Activated CD8-positive, alpha-beta T cell treated with anti-CD3 and anti-CD28 coated beads, Interleukin-2, amount 10 ng/mL, durations not matched to agents 7 days and 5 days (primary cell): ENCODE measurements at regions not wholly inside any gene's neighbourhood (a gene's known extent, or its start where the extent isn't known, plus 50 kb on each side); places are given as distances from the start of the nearest gene placed in this dataset.

Source experiments
- ATAC-seq: fragments of 150-1000 bp; cut with Tn5 transposase; one replicate; pipeline ENCODE4 v1.10.0; 2021; ENCODE audit warnings: moderate library complexity
- CTCF ChIA-PET: fragments of 350-600 bp; sonication (Branson Sonifier 250); formaldehyde crosslinking; loops from one replicate; lab custom pipeline; 2021; ENCODE audit warnings: antibody characterized with exemption; lab: Charles Lee
- POLR2A ChIA-PET: fragments of 350-600 bp; sonication (Branson Sonifier 250); formaldehyde crosslinking; loops from one replicate; lab custom pipeline; 2021; ENCODE audit warnings: antibody characterized with exemption; lab: Charles Lee
- DNase-seq: peaks from one replicate; pipeline ENCODE4 v3.0.0-alpha.2; 2020
- H3K27ac Mint-ChIP-seq: one replicate; pipeline ENCODE4 v1.8.0; 2021; ENCODE audit warnings: mild to moderate bottlenecking, mixed read lengths
- H3K27me3 Mint-ChIP-seq: one replicate; pipeline ENCODE4 v1.8.0; 2021; ENCODE audit warnings: low read depth, mixed read lengths
- H3K36me3 Mint-ChIP-seq: one replicate; pipeline ENCODE4 v1.8.0; 2021; ENCODE audit warnings: low read depth, mixed read lengths
- H3K4me1 Mint-ChIP-seq: one replicate; pipeline ENCODE4 v1.8.0; 2021; ENCODE audit warnings: low read depth, mixed read lengths
- H3K4me3 Mint-ChIP-seq: one replicate; pipeline ENCODE4 v1.8.0; 2021; ENCODE audit warnings: mild to moderate bottlenecking, mixed read lengths
- H3K9me3 Mint-ChIP-seq: one replicate; pipeline ENCODE4 v1.8.0; 2022; ENCODE audit warnings: mixed read lengths; ENCODE audit not compliant: insufficient read depth

DNA sequence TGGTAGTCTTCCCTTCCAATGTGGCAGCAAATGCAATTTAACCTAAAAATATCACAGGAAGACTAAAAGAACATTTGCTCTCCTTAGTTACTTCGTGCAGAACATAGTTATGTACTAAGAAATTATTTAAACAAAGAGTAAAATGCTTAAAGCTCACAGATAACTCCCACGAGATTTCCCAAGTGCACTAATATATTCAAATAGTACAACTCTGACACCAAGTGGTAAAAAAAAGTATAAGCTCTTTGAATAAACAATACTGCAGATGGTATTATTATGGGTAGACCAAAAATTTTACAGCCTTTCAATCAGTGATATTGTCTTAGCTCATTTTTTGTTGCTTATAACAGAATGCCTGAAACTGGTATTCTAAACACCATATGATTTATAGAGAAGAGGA is 52.8 kb upstream of the FILIP1 start:
- no peak for DNase-seq
- no peak overlapping the region for H3K27ac Mint-ChIP-seq
- no peak overlapping the region for H3K4me3 Mint-ChIP-seq
- ChIA-PET CTCF (interaction anchor here (1.0 to 1.2 kb wide), 6 partner anchors 23 to 337 kb away, joined by 3 to 6 read pairs (median 4); partner anchors contain the start of gene TMEM30A), POLR2A (no interaction called here)
- peaks cover 3% of the 10 kb centered on the region for H3K4me1 Mint-ChIP-seq
- peaks cover 10% of the 10 kb centered on the region for H3K27me3 Mint-ChIP-seq
- no peak for ATAC-seq
- no peaks in the 10 kb centered on the region for H3K36me3 Mint-ChIP-seq
- H3K9me3 Mint-ChIP-seq: no peaks in the 10 kb centered on the region

DNA sequence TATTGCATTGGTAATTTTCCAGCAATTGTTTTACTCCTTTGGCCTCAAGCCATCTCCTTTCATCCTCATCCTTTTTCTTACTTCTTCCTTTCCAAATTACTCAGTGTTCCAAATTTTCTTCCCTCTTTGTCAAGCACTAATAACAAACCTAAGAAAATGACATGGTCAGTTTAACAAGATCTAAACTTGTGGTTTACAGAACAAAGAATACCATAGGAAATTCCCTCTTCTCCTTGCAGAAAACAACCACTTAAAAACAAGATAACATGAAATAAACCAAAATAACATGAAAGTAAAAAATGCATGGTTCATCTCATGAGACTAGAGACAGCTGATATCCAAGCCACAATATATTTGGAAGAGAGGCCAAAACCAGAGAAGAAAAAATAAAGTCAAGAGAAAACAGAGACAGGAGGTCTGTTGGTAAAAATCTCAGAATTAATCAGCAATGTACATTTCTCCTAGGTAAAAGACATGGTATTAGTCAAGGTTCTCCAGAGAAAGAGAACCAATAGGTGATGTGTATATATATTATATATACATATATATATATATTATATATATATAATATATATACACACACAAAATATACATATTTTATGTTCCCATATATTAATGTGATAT is 51.0 kb upstream of the SENP6 start:
- Mint-ChIP-seq H3K27ac (no peak overlapping the region), H3K9me3 (no peaks in the 10 kb centered on the region), H3K36me3 (no peaks in the 10 kb centered on the region), H3K27me3 (peaks cover 5% of the 10 kb centered on the region), H3K4me1 (peaks cover 6% of the 10 kb centered on the region), H3K4me3 (no peak overlapping the region)
- ChIA-PET POLR2A (no interaction called here), CTCF (interaction anchor here (0.8 to 1.5 kb wide), 3 partner anchors 8 to 253 kb away, joined by 3 to 4 read pairs (median 3); no protein-coding TSS in a partner anchor)
- DNase-seq (no peak), ATAC-seq (no peak)

DNA sequence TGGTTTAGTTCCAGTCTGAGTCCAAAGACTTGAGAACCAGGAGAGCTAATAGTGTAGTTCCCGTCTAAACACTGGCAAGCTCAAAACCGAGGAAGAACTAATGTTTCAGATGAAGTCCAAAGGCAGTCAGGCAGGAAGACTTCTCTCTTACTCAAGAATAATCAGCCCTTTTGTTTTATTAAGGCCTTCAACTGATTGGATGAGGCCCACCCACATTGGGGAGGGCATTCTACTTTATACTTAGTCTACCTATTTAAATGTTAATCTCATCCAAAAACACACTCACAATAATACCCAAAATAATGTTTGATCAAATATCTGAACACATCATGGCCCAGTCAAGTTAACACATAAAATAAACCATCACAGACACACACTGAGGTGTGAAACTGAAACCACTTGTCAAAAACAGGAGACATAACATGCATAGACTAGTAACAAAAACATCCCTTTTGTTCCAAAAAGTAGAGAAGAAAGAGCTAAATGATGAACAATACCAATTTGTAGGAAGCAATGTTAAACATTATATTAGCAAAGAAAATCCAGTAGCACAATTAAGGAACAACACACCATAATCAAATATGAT is 50.2 kb upstream of the SENP6 start:
- POLR2A ChIA-PET: no interaction called here
- Mint-ChIP-seq H3K27me3 (peaks cover 5% of the 10 kb centered on the region), H3K4me1 (peaks cover 6% of the 10 kb centered on the region), H3K9me3 (no peaks in the 10 kb centered on the region), H3K36me3 (no peaks in the 10 kb centered on the region), H3K27ac (no peak overlapping the region), H3K4me3 (no peak overlapping the region)
- ATAC-seq (no peak), DNase-seq (no peak)
- CTCF ChIA-PET: interaction anchor here (0.8 to 1.5 kb wide), 3 partner anchors 7 to 254 kb away, joined by 3 to 4 read pairs (median 3); no protein-coding TSS in a partner anchor
